MM.1S (cell line): ENCODE measurements at regions not wholly inside any gene's neighbourhood (a gene's known extent, or its start where the extent isn't known, plus 50 kb on each side); places are given as distances from the start of the nearest gene placed in this dataset.

Source experiments
- CTCF ChIP-seq: fragments of 300-600 bp; sonication (generic); IDR thresholded peaks from 2 replicates; pipeline ENCODE4 v1.5.1; 2016; ENCODE audit warnings: antibody characterized with exemption, low read length, mixed read lengths
- EZH2 ChIP-seq: fragments of 300-600 bp; sonication (generic); optimal IDR thresholded peaks from 2 replicates; pipeline ENCODE3; 2017; ENCODE audit warnings: low read depth, mild to moderate bottlenecking, antibody characterized with exemption, low read length, mixed read lengths
- EZH2phosphoT487 ChIP-seq: fragments of 300-600 bp; sonication (generic); IDR thresholded peaks from 2 replicates; pipeline ENCODE4 v1.6.1; 2018; ENCODE audit warnings: antibody characterized with exemption, low read length

GRCh38 chr1:193377472-193377871, 191.1 kb upstream of the B3GALT2 start:
- TF ChIP-seq CTCF (no peak), EZH2phosphoT487 (no peak), EZH2 (no peak)
